GM21360 (cell line): ENCODE measurements at regions not wholly inside any gene's neighbourhood (a gene's known extent, or its start where the extent isn't known, plus 50 kb on each side); places are given as distances from the start of the nearest gene placed in this dataset.
A peak's percentile ranks its signal among the peaks of the same experiment; 100 is the strongest.
"Not testable (repeated sequence)": the region's sequence is repeated elsewhere in the genome, so short reads cannot be mapped to it uniquely, and the experiment has no call there.

Source experiments
- ATAC-seq: cut with Tn5 transposase; IDR thresholded peaks from one replicate; pipeline ENCODE4 v1.9.1; 2021; ENCODE audit warnings: mild to moderate bottlenecking, moderate library complexity; ENCODE audit not compliant: unreplicated experiment

GRCh38 chr4:59689149-59689548 is 1511.0 kb upstream of the ADGRL3 start:
- ATAC-seq: no peak

GRCh38 chr4:59695355-59696053 is 1504.6 kb upstream of the ADGRL3 start:
- no peak for ATAC-seq

- ATAC-seq: no peak
These were observed 1502.1 kb upstream of the ADGRL3 start for GRCh38 chr4:59698041-59698440.

GRCh38 chr4:59700651-59701050 is 1499.5 kb upstream of the ADGRL3 start:
- ATAC-seq: no peak

- ATAC-seq: no peak
These were observed 1495.5 kb upstream of the ADGRL3 start for GRCh38 chr4:59704616-59705015.

GRCh38 chr4:59712470-59712869 is 1487.7 kb upstream of the ADGRL3 start:
- no peak for ATAC-seq

- not testable (repeated sequence) for ATAC-seq
These were observed 1475.8 kb upstream of the ADGRL3 start for GRCh38 chr4:59724286-59724685.

- ATAC-seq: no peak
These were observed 1472.4 kb upstream of the ADGRL3 start for GRCh38 chr4:59727745-59728144.

GRCh38 chr4:59728496-59728895 is 1471.6 kb upstream of the ADGRL3 start:
- no peak for ATAC-seq

GRCh38 chr4:59729321-59729720 is 1470.8 kb upstream of the ADGRL3 start:
- ATAC-seq: no peak

- ATAC-seq: no peak
These were observed 1451.7 kb upstream of the ADGRL3 start for GRCh38 chr4:59748433-59748832.

- ATAC-seq: no peak
These were observed 1440.9 kb upstream of the ADGRL3 start for GRCh38 chr4:59759082-59759825.

- ATAC-seq: no peak
These were observed 1437.8 kb upstream of the ADGRL3 start for GRCh38 chr4:59762344-59762743.

GRCh38 chr4:59770601-59771264 is 1429.4 kb upstream of the ADGRL3 start:
- ATAC-seq: no peak

- ATAC-seq: no peak
These were observed 1427.4 kb upstream of the ADGRL3 start for GRCh38 chr4:59772641-59773139.

GRCh38 chr4:59780271-59780670 is 1419.9 kb upstream of the ADGRL3 start:
- not testable (repeated sequence) for ATAC-seq

- ATAC-seq: no peak
These were observed 1395.0 kb upstream of the ADGRL3 start for GRCh38 chr4:59805176-59805575.

- no peak for ATAC-seq
These were observed 1385.6 kb upstream of the ADGRL3 start for GRCh38 chr4:59814402-59815010.

- peak; percentile 92 for ATAC-seq
These were observed 1381.5 kb upstream of the ADGRL3 start for GRCh38 chr4:59818656-59819055.

- ATAC-seq: no peak
These were observed 1376.8 kb upstream of the ADGRL3 start for GRCh38 chr4:59823311-59823710.

- no peak for ATAC-seq
These were observed 1375.0 kb upstream of the ADGRL3 start for GRCh38 chr4:59825104-59825503.
